HepG2 (cell line): ENCODE measurements at regions not wholly inside any gene's neighbourhood (a gene's known extent, or its start where the extent isn't known, plus 50 kb on each side); places are given as distances from the start of the nearest gene placed in this dataset.
A peak's percentile ranks its signal among the peaks of the same experiment; 100 is the strongest.
"Not testable (repeated sequence)": the region's sequence is repeated elsewhere in the genome, so short reads cannot be mapped to it uniquely, and the experiment has no call there.

Experiments
- ATAC-seq: fragments of 200-7000 bp; cut with Tn5 transposase; 3 replicates; pipeline ENCODE4 v1.9.1; 2020; ENCODE audit warnings: mild to moderate bottlenecking, moderate library complexity
- BruUV-seq: library from RNA; stranded (reverse); fragments of 400-500 nt; replicated peaks from 2 replicates; lab custom pipeline; 2021; lab: Mats Ljungman, UMichigan
- CTCF ChIA-PET: fragments of 300-600 bp; formaldehyde crosslinking; extraction: SDS; loops from one replicate; lab custom pipeline; 2021; ENCODE audit warnings: low total read pairs, inconsistent platforms, low intra/inter-chr PET ratio; lab: Yijun Ruan, JAX
- POLR2A ChIA-PET: fragments of 350-600 bp; sonication (Branson Sonifier 250); formaldehyde crosslinking; loops from one replicate; lab custom pipeline; 2020; ENCODE audit warnings: antibody characterized with exemption, inconsistent platforms; lab: Yijun Ruan, JAX
- DNase-seq: peaks from one replicate; pipeline ENCODE4 v3.0.0-alpha.2; 2015; ENCODE audit warnings: low spot score
- FAIRE-seq: peaks from 3 replicates; lab custom pipeline; 2011; peaks lifted over from hg19 to GRCh38; lab: Jason Lieb, UNC
- H2AFZ ChIP-seq: one replicate; pipeline ENCODE4 v1.6.1; 2011; ENCODE audit warnings: low read length, inconsistent platforms
- H3K27ac ChIP-seq: fragments of 300-600 bp; 3 replicates; pipeline ENCODE4 v1.8.0; 2011; ENCODE audit warnings: mixed run types, mild to moderate bottlenecking, mixed read lengths, low read length, inconsistent platforms; ENCODE audit not compliant: insufficient read depth; ENCODE audit errors: extremely low read length
- H3K27me3 ChIP-seq, 2 experiments: fragments of 200-600 bp in 1 of 2; 2 replicates in 1 of 2; 3 replicates in 1 of 2; pipeline versions ENCODE4 v1.6.0 to v1.8.0; 2011; ENCODE audit warnings: low read length in 2 of 2, mild to moderate bottlenecking in 2 of 2, moderate library complexity in 2 of 2, inconsistent platforms in 1 of 2; ENCODE audit not compliant: insufficient read depth in 2 of 2, control insufficient read depth in 1 of 2
- H3K36me3 ChIP-seq, 2 experiments: fragments of 200-600 bp in 1 of 2; replicated peaks in 1 of 2; 2 replicates in 1 of 2; 3 replicates in 1 of 2; pipeline versions ENCODE4 v1.5.1 to v1.8.0; 2011; ENCODE audit warnings: low read length in 2 of 2, inconsistent platforms in 1 of 2; ENCODE audit not compliant: insufficient read depth in 2 of 2, control insufficient read depth in 1 of 2
- H3K4me1 ChIP-seq: 2 replicates; pipeline ENCODE4 v1.5.1; 2012; ENCODE audit warnings: low read length, inconsistent platforms; ENCODE audit not compliant: insufficient read depth
- H3K4me2 ChIP-seq: 2 replicates; pipeline ENCODE4 v1.6.0; 2011; ENCODE audit warnings: low read depth, low read length, inconsistent platforms
- H3K4me3 ChIP-seq, 3 experiments: fragments of 200-600 bp in 1 of 3; sonication (generic), shearing (Covaris generic) in 1 of 3; replicated peaks in 1 of 3; 2 replicates each; pipeline ENCODE4 v1.5.1; 2011 to 2016; ENCODE audit warnings: low read length in 3 of 3, inconsistent platforms in 2 of 3, low read depth in 2 of 3, mild to moderate bottlenecking in 2 of 3, control low read depth in 1 of 3, mixed read lengths in 1 of 3; ENCODE audit not compliant: insufficient read depth in 1 of 3
- H3K79me2 ChIP-seq: one replicate; pipeline ENCODE4 v1.6.1; 2011; ENCODE audit warnings: low read length, inconsistent platforms; ENCODE audit not compliant: insufficient read depth
- H3K9ac ChIP-seq: 2 replicates; pipeline ENCODE4 v1.6.0; 2011; ENCODE audit warnings: mild to moderate bottlenecking, low read depth, low read length, inconsistent platforms; ENCODE audit not compliant: insufficient read depth
- H3K9me3 ChIP-seq: 2 replicates; pipeline ENCODE4 v1.5.1; 2012; ENCODE audit warnings: mild to moderate bottlenecking, low read length
- H4K20me1 ChIP-seq: 2 replicates; pipeline ENCODE4 v1.6.0; 2011; ENCODE audit warnings: inconsistent platforms, mild to moderate bottlenecking, low read length, moderate library complexity; ENCODE audit not compliant: insufficient read depth
- CEBPB ChIP-seq: IDR thresholded peaks from 2 replicates; pipeline ENCODE4 v1.6.1; 2011; ENCODE audit warnings: low read depth, low read length, improper control_type of control experiment, borderline replicate concordance
- MTA1 ChIP-seq: sonication (generic); formaldehyde crosslinking; IDR thresholded peaks from 2 replicates; pipeline ENCODE4 v1.4.0; 2020; ENCODE audit warnings: missing genetic modification reagents, mild to moderate bottlenecking, borderline replicate concordance
- PCBP2 ChIP-seq: fragments of 200-400 bp; formaldehyde crosslinking; optimal IDR thresholded peaks from 2 replicates; pipeline ENCODE3; 2018; ENCODE audit warnings: low read length, low read depth; ENCODE audit not compliant: poor library complexity, severe bottlenecking
- SRSF4 ChIP-seq: fragments of 200-400 bp; formaldehyde crosslinking; IDR thresholded peaks from one replicate; pipeline ENCODE4 v1.6.1; 2018; ENCODE audit warnings: mild to moderate bottlenecking, low read depth, low read length, moderate library complexity; ENCODE audit not compliant: poor library complexity, severe bottlenecking
- SRY ChIP-seq: sonication (generic); formaldehyde crosslinking; IDR thresholded peaks from 2 replicates; pipeline ENCODE4 v1.8.0; 2022; ENCODE audit warnings: mild to moderate bottlenecking, missing genetic modification reagents
- ZBTB8A ChIP-seq: sonication (generic); formaldehyde crosslinking; IDR thresholded peaks from 2 replicates; pipeline ENCODE4 v1.4.0; 2020; ENCODE audit warnings: mild to moderate bottlenecking, low read depth, missing genetic modification reagents, borderline replicate concordance
- ZNF256 ChIP-seq: sonication (generic); formaldehyde crosslinking; conservative IDR thresholded peaks from 2 replicates; pipeline ENCODE4 v1.4.0; 2020; ENCODE audit warnings: missing genetic modification reagents
- ZNF615 ChIP-seq: sonication (generic); formaldehyde crosslinking; IDR thresholded peaks from 2 replicates; pipeline ENCODE4 v1.5.0; 2020; ENCODE audit warnings: mild to moderate bottlenecking, missing genetic modification reagents, borderline replicate concordance
- ZNF619 ChIP-seq: sonication (generic); formaldehyde crosslinking; IDR thresholded peaks from 2 replicates; pipeline ENCODE4 v1.4.0; 2020; ENCODE audit warnings: mild to moderate bottlenecking, missing genetic modification reagents
- ZNF768 ChIP-seq: sonication (generic); formaldehyde crosslinking; IDR thresholded peaks from 2 replicates; pipeline ENCODE4 v1.4.0; 2020; ENCODE audit warnings: missing genetic modification reagents
- ZNF776 ChIP-seq: sonication (generic); formaldehyde crosslinking; IDR thresholded peaks from 2 replicates; pipeline ENCODE4 v1.4.0; 2020; ENCODE audit warnings: mild to moderate bottlenecking, missing genetic modification reagents
- ZSCAN30 ChIP-seq: sonication (generic); formaldehyde crosslinking; IDR thresholded peaks from 2 replicates; pipeline ENCODE4 v1.5.0; 2020; ENCODE audit warnings: mild to moderate bottlenecking, missing genetic modification reagents
- WGBS: methylation state at CpG from one replicate; pipeline ENCODE4 v1.1.6; 2017; ENCODE audit warnings: low lambda C conversion rate; 5-methylcytosine and 5-hydroxymethylcytosine counted together
- in situ Hi-C: cut with HindIII; loops from 2 replicates; pipeline ENCODE4 v1.10.0; 2017; ENCODE audit warnings: low pct_unique_long_range_greater_than_20kb; ENCODE audit not compliant: extremely low pct_ligation_motif_present
- intact Hi-C: fragments of 100-400 bp; cut with micrococcal nuclease; formaldehyde crosslinking; loops from one replicate; pipeline ENCODE4 v1.10.0; 2022; ENCODE audit not compliant: unreplicated experiment
- TF ChIP-seq, protein P1 (sequence below): IDR thresholded peaks from 2 replicates; pipeline ENCODE4 v1.6.1; 2016; ENCODE audit warnings: control low read depth

DNA sequence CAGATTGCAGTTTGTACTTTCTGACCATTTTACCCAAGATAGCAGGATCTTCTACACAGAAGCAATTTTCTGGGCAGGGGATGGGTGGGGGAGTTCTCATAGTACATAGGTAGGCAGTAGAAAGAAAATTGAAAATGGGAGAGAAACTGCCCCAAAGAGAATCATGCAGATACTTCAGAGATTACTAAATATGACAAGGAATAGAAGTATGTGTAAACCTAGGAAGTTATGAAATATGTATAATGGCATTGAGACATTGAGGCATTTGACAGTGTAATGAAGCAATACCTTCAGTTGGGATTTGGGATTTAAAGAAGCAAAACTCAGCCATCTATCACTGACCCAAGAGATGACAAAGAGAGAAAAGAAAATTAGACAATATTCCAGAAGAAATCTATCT, 233.0 kb downstream of the PTN start:
- H3K4me2 ChIP-seq: no peak overlapping the region

DNA sequence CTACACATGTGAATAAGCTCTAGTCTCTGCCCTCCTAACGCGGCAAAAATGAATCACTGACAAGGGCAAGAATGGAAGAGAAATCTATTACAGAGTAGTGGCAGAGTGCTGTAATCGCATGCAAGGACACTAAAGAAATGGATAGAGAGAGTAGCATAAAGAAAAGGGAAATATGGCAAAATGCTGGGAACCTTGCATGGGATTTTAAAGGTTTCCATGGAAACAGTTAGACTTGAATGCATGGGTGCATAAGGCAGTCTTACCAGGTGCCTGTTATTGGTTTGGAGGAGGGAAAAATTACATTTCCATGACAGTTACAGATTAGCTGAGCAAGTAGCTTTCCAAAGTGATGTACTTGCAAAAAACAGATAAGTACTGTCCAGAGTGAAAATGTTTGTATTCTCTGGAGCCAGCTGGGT, 233.4 kb downstream of the PTN start:
- H3K36me3 ChIP-seq: no peaks in the 10 kb centered on the region
- no peak overlapping the region for H3K9ac ChIP-seq
- TF ChIP-seq MTA1 (CRISPR knock-in tag) (no peak), ZNF768 (CRISPR knock-in tag) (no peak), ZNF615 (CRISPR knock-in tag) (no peak), PCBP2 (no peak), ZNF619 (CRISPR knock-in tag) (no peak), ZSCAN30 (CRISPR knock-in tag) (no peak), SRY (no peak), ZNF776 (no peak), SRSF4 (no peak)
- TF ChIP-seq, protein P1, sequence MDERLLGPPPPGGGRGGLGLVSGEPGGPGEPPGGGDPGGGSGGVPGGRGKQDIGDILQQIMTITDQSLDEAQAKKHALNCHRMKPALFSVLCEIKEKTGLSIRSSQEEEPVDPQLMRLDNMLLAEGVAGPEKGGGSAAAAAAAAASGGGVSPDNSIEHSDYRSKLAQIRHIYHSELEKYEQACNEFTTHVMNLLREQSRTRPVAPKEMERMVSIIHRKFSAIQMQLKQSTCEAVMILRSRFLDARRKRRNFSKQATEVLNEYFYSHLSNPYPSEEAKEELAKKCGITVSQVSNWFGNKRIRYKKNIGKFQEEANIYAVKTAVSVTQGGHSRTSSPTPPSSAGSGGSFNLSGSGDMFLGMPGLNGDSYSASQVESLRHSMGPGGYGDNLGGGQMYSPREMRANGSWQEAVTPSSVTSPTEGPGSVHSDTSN (CRISPR knock-in tag): no peak
- POLR2A ChIA-PET: no interaction called here
- DNase-seq: no peak
- WGBS: 63% methylated on average over 3 of the region's 3 CpGs
- no peak overlapping the region for H3K4me2 ChIP-seq
- no peak for FAIRE-seq
- CTCF ChIA-PET: no interaction called here
- H3K79me2 ChIP-seq: no peaks in the 10 kb centered on the region
- H3K9me3 ChIP-seq: no peaks in the 10 kb centered on the region
- intact Hi-C loops (no loop called here), in situ Hi-C loops (no loop called here)
- H3K27ac ChIP-seq: no peak overlapping the region
- H3K4me3 ChIP-seq: no peak overlapping the region
- no peak for ATAC-seq
- H2AFZ ChIP-seq: no peak overlapping the region
- H3K4me1 ChIP-seq: no peaks in the 10 kb centered on the region
- BruUV-seq: no TSS peak
- H3K27me3 ChIP-seq: no peaks in the 10 kb centered on the region
- H4K20me1 ChIP-seq: no peaks in the 10 kb centered on the region

More for the DNA sequence above, 233.0 kb downstream of the PTN start:
- no TSS peak for BruUV-seq
- H3K36me3 ChIP-seq: no peaks in the 10 kb centered on the region
- FAIRE-seq (no peak), DNase-seq (no peak), ATAC-seq (no peak)
- TF ChIP-seq ZNF256 (CRISPR knock-in tag) (no peak), CEBPB (peak; percentile 23; the same call in 1 of the 2 replicates), ZBTB8A (CRISPR knock-in tag) (no peak)
- no peaks in the 10 kb centered on the region for H3K27me3 ChIP-seq
- ChIA-PET CTCF (no interaction called here), POLR2A (no interaction called here)
- no peak overlapping the region for H3K4me3 ChIP-seq
- H4K20me1 ChIP-seq: no peaks in the 10 kb centered on the region
- H3K27ac ChIP-seq: no peak overlapping the region
- no peaks in the 10 kb centered on the region for H3K79me2 ChIP-seq
- H3K4me1 ChIP-seq: no peaks in the 10 kb centered on the region
- intact Hi-C loops: no loop called here
- no peaks in the 10 kb centered on the region for H3K9me3 ChIP-seq
- in situ Hi-C loops: no loop called here
- no peak overlapping the region for H3K9ac ChIP-seq
- H2AFZ ChIP-seq: no peak overlapping the region

DNA sequence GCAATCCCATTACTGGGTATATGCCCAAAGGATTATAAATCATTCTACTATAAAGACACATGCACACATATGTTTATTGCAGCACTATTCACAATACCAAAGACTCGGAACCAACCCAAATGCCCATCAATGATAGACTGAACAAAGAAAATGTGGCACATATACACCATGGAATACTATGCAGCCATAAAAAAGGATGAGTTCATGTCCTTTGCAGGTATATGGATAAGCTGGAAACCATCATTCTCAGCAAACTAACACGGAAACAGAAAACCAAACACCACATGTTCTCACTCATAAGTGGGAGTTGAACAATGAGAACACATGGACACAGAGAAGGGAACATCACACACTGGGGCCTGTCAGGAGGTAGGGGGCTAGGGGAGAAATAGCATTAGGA, 235.7 kb downstream of the PTN start:
- DNase-seq, H4K20me1 ChIP-seq, POLR2A ChIA-PET, intact Hi-C loops, H2AFZ ChIP-seq, H3K4me2 ChIP-seq, H3K79me2 ChIP-seq, ATAC-seq, CTCF ChIA-PET, H3K4me1 ChIP-seq, H3K9me3 ChIP-seq, FAIRE-seq, BruUV-seq, H3K27me3 ChIP-seq, H3K4me3 ChIP-seq, H3K27ac ChIP-seq, H3K9ac ChIP-seq, H3K36me3 ChIP-seq, in situ Hi-C loops: not testable (repeated sequence)
- 0% methylated on average over 2 of the region's 2 CpGs for WGBS
